Fibroblast of lung (primary cell): ENCODE measurements at regions not wholly inside any gene's neighbourhood (a gene's known extent, or its start where the extent isn't known, plus 50 kb on each side); places are given as distances from the start of the nearest gene placed in this dataset.

Experiments
- DNase-seq, 2 donors: peaks; one replicate each; pipeline versions ENCODE4 v3.0.0 to v3.0.0-alpha.2; 2010; ENCODE audit warnings: low read depth in 2 of 2
- H2AFZ ChIP-seq: 2 replicates; pipeline ENCODE4 v1.5.1; 2012; ENCODE audit warnings: low read length, control low read depth, inconsistent platforms
- H3K27ac ChIP-seq: 2 replicates; pipeline ENCODE4 v1.5.1; 2011; ENCODE audit warnings: low read length, control low read depth; ENCODE audit not compliant: insufficient read depth
- H3K27me3 ChIP-seq: 2 replicates; pipeline ENCODE4 v1.5.1; 2011; ENCODE audit warnings: mild to moderate bottlenecking, low read length; ENCODE audit not compliant: control insufficient read depth, insufficient read depth
- H3K36me3 ChIP-seq: 2 replicates; pipeline ENCODE4 v1.5.1; 2011; ENCODE audit warnings: low read length; ENCODE audit not compliant: control insufficient read depth, insufficient read depth
- H3K4me1 ChIP-seq: 2 replicates; pipeline ENCODE4 v1.5.1; 2011; ENCODE audit warnings: low read length; ENCODE audit not compliant: control insufficient read depth, insufficient read depth; ENCODE audit errors: extremely low read depth
- H3K4me2 ChIP-seq: 2 replicates; pipeline ENCODE4 v1.5.1; 2011; ENCODE audit warnings: low read length, control low read depth; ENCODE audit not compliant: insufficient read depth; ENCODE audit errors: extremely low read depth
- H3K4me3 ChIP-seq, 4 experiments: fragments of 200-600 bp in 1 of 4; sonication (generic) in 1 of 4; replicated peaks in 1 of 4; 2 replicates each; pipeline ENCODE4 v1.5.1; 2011 to 2016; ENCODE audit warnings: low read length in 4 of 4, low read depth in 3 of 4, mild to moderate bottlenecking in 3 of 4, control low read depth in 2 of 4, inconsistent platforms in 1 of 4, mixed read lengths in 1 of 4; ENCODE audit not compliant: insufficient read depth in 1 of 4; ENCODE audit errors: control extremely low read depth in 1 of 4
- H3K79me2 ChIP-seq: 2 replicates; pipeline ENCODE4 v1.5.1; 2012; ENCODE audit warnings: mild to moderate bottlenecking, low read length, inconsistent platforms; ENCODE audit not compliant: control insufficient read depth, insufficient read depth
- H3K9ac ChIP-seq: 2 replicates; pipeline ENCODE4 v1.5.1; 2011; ENCODE audit warnings: mild to moderate bottlenecking, low read length, control low read depth; ENCODE audit not compliant: insufficient read depth
- H3K9me3 ChIP-seq: 2 replicates; pipeline ENCODE4 v1.5.1; 2012; ENCODE audit warnings: low read depth, low read length; ENCODE audit not compliant: control insufficient read depth, insufficient read depth
- H4K20me1 ChIP-seq: 2 replicates; pipeline ENCODE4 v1.5.1; 2011; ENCODE audit warnings: low read length; ENCODE audit not compliant: control insufficient read depth, insufficient read depth; ENCODE audit errors: extremely low read depth
- EZH2 ChIP-seq: IDR thresholded peaks from 2 replicates; pipeline ENCODE4 v1.5.1; 2012; ENCODE audit warnings: low read length, control low read depth, mild to moderate bottlenecking; ENCODE audit errors: missing control alignments
- TF ChIP-seq, protein P1 (sequence below), 2 donors: IDR thresholded peaks in 1 of 2; conservative IDR thresholded peaks in 1 of 2; 1 replicate in 1 of 2; 2 replicates in 1 of 2; pipeline ENCODE4 v1.5.1; 2011 to 2012; ENCODE audit warnings: low read length in 2 of 2, control low read depth in 1 of 2, inconsistent platforms in 1 of 2, low read depth in 1 of 2, mild to moderate bottlenecking in 1 of 2

DNA sequence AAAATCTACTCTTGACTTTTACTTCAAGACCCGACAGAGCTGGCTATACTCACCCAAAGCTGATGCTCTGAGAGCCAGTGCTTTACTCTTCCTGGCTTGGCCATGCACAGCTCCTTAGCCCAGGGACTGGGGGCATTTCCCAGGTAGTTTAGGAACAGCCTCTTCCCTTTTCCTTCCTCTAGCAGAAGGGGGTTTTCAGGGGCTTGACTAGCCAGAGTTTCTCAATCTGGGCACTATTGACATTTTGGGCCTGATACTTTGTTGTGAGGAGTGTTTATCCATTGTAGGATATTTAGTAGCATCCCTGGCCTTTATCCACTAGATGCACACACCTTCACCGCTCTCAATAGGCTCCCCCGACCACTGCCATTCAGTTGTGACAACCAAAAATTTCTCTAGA is 50.0 kb upstream of the RFX3 start:
- Histone ChIP-seq H3K9me3 (no peaks in the 10 kb centered on the region), H3K27ac (no peak overlapping the region), H3K27me3 (no peaks in the 10 kb centered on the region), H3K36me3 (no peaks in the 10 kb centered on the region), H2AFZ (no peak overlapping the region), H3K4me1 (no peaks in the 10 kb centered on the region), H4K20me1 (no peaks in the 10 kb centered on the region), H3K9ac (no peak overlapping the region), H3K4me3 (no peak overlapping the region), H3K4me2 (no peak overlapping the region), H3K79me2 (no peaks in the 10 kb centered on the region)
- DNase-seq: no peak
- TF ChIP-seq, protein P1, sequence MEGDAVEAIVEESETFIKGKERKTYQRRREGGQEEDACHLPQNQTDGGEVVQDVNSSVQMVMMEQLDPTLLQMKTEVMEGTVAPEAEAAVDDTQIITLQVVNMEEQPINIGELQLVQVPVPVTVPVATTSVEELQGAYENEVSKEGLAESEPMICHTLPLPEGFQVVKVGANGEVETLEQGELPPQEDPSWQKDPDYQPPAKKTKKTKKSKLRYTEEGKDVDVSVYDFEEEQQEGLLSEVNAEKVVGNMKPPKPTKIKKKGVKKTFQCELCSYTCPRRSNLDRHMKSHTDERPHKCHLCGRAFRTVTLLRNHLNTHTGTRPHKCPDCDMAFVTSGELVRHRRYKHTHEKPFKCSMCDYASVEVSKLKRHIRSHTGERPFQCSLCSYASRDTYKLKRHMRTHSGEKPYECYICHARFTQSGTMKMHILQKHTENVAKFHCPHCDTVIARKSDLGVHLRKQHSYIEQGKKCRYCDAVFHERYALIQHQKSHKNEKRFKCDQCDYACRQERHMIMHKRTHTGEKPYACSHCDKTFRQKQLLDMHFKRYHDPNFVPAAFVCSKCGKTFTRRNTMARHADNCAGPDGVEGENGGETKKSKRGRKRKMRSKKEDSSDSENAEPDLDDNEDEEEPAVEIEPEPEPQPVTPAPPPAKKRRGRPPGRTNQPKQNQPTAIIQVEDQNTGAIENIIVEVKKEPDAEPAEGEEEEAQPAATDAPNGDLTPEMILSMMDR (conservative IDR thresholded peaks at IDR 0.05 in 1 of 2, IDR thresholded peaks at IDR 0.05 in 1 of 2; ENCODE audit: low read depth in 1 of 2, low read length in 2 of 2): no peak
- no peak for TF ChIP-seq EZH2
